NCI-H2107 treated with DMSO at 0.1 percent for 48 hours (cell line): ENCODE measurements at regions not wholly inside any gene's neighbourhood (a gene's known extent, or its start where the extent isn't known, plus 50 kb on each side); places are given as distances from the start of the nearest gene placed in this dataset.

Source experiments
- DNase-seq: peaks from one replicate; lab custom pipeline; 2025; ENCODE audit not compliant: unreplicated experiment; lab: John Stamatoyannopoulos, UW

GRCh38 chr20:40414843-40415615 lies 274.0 kb downstream of the MAFB start:
- no peak for DNase-seq

GRCh38 chr20:40410028-40410427 lies 279.0 kb downstream of the MAFB start:
- DNase-seq = no peak

- no peak for DNase-seq
Measured at GRCh38 chr20:40397467-40397866, 291.6 kb downstream of the MAFB start.

GRCh38 chr20:40393197-40394079 lies 295.6 kb downstream of the MAFB start:
- no peak for DNase-seq

GRCh38 chr20:40390654-40391053 lies 298.4 kb downstream of the MAFB start:
- DNase-seq = no peak

- DNase-seq = no peak
Measured at GRCh38 chr20:40370800-40371199, 318.2 kb downstream of the MAFB start.

GRCh38 chr20:40368876-40369275 lies 320.2 kb downstream of the MAFB start:
- no peak for DNase-seq

- DNase-seq = no peak
Measured at GRCh38 chr20:40361916-40362315, 327.1 kb downstream of the MAFB start.

- no peak for DNase-seq
Measured at GRCh38 chr20:40359131-40359912, 329.7 kb downstream of the MAFB start.

- DNase-seq = no peak
Measured at GRCh38 chr20:40354880-40355279, 334.2 kb downstream of the MAFB start.

- no peak for DNase-seq
Measured at GRCh38 chr20:40343390-40343789, 345.6 kb downstream of the MAFB start.

GRCh38 chr20:40341561-40341960 lies 347.5 kb downstream of the MAFB start:
- DNase-seq = no peak

- DNase-seq = no peak
Measured at GRCh38 chr20:40339661-40340449, 349.2 kb downstream of the MAFB start.

- no peak for DNase-seq
Measured at GRCh38 chr20:40336533-40336932, 352.5 kb downstream of the MAFB start.

GRCh38 chr20:40335901-40336351 lies 353.1 kb downstream of the MAFB start:
- DNase-seq = no peak

- no peak for DNase-seq
Measured at GRCh38 chr20:40335437-40335836, 353.6 kb downstream of the MAFB start.

GRCh38 chr20:40333591-40333990 lies 355.4 kb downstream of the MAFB start:
- DNase-seq = no peak

GRCh38 chr20:40331807-40332560 lies 357.1 kb downstream of the MAFB start:
- DNase-seq = no peak

GRCh38 chr20:40331249-40331648 lies 357.8 kb downstream of the MAFB start:
- DNase-seq = no peak

- no peak for DNase-seq
Measured at GRCh38 chr20:40329321-40329720, 359.7 kb downstream of the MAFB start.
